HepG2 (cell line): ENCODE measurements at regions not wholly inside any gene's neighbourhood (a gene's known extent, or its start where the extent isn't known, plus 50 kb on each side); places are given as distances from the start of the nearest gene placed in this dataset.

Experiments used
- DR1 ChIP-seq: sonication (generic); formaldehyde crosslinking; IDR thresholded peaks from 2 replicates; pipeline ENCODE4 v1.8.0; 2021; ENCODE audit warnings: mild to moderate bottlenecking, missing genetic modification reagents, inconsistent platforms
- HIVEP1 ChIP-seq: sonication (generic); formaldehyde crosslinking; IDR thresholded peaks from 2 replicates; pipeline ENCODE4 v1.4.0; 2020; ENCODE audit warnings: mild to moderate bottlenecking, missing genetic modification reagents
- KLF12 ChIP-seq: sonication (generic); formaldehyde crosslinking; IDR thresholded peaks from 2 replicates; pipeline ENCODE4 v1.4.0; 2020; ENCODE audit warnings: missing genetic modification reagents, borderline replicate concordance
- MEIS1 ChIP-seq: sonication (generic); formaldehyde crosslinking; IDR thresholded peaks from 2 replicates; pipeline ENCODE4 v1.9.0; 2021; ENCODE audit warnings: mild to moderate bottlenecking, missing genetic modification reagents, moderate library complexity, borderline replicate concordance
- REL ChIP-seq: sonication (generic); formaldehyde crosslinking; conservative IDR thresholded peaks from 2 replicates; pipeline ENCODE4 v1.8.0; 2022; ENCODE audit warnings: mild to moderate bottlenecking, missing genetic modification reagents, moderate library complexity
- TSC22D2 ChIP-seq: sonication (generic); formaldehyde crosslinking; IDR thresholded peaks from 2 replicates; pipeline ENCODE4 v1.5.1; 2020; ENCODE audit warnings: missing genetic modification reagents, mild to moderate bottlenecking, borderline replicate concordance
- ZNF557 ChIP-seq: sonication (generic); formaldehyde crosslinking; IDR thresholded peaks from 2 replicates; pipeline ENCODE4 v1.4.0; 2020; ENCODE audit warnings: missing genetic modification reagents
- TF ChIP-seq, protein P1 (sequence below): sonication (generic); formaldehyde crosslinking; IDR thresholded peaks from 2 replicates; pipeline ENCODE4 v1.5.1; 2020; ENCODE audit warnings: missing genetic modification reagents, mild to moderate bottlenecking, borderline replicate concordance
- TF ChIP-seq, protein P2 (sequence below): IDR thresholded peaks from 2 replicates; pipeline ENCODE4 v1.6.1; 2012; ENCODE audit warnings: inconsistent platforms
- TF ChIP-seq, protein P3 (sequence below): sonication (generic); formaldehyde crosslinking; IDR thresholded peaks from 2 replicates; pipeline ENCODE4 v1.4.0; 2020; ENCODE audit warnings: missing genetic modification reagents, borderline replicate concordance
- TF ChIP-seq, protein P4 (sequence below): IDR thresholded peaks from 2 replicates; pipeline ENCODE4 v1.4.0; 2020; ENCODE audit warnings: mild to moderate bottlenecking, missing genetic modification reagents
- TF ChIP-seq, protein P5 (sequence below): sonication (generic); formaldehyde crosslinking; IDR thresholded peaks from 2 replicates; pipeline ENCODE4 v1.5.1; 2020; ENCODE audit warnings: mild to moderate bottlenecking, missing genetic modification reagents, borderline replicate concordance
- TF ChIP-seq, protein P6 (sequence below): sonication (generic); formaldehyde crosslinking; IDR thresholded peaks from 2 replicates; pipeline ENCODE4 v1.5.0; 2020; ENCODE audit warnings: mild to moderate bottlenecking, missing genetic modification reagents, borderline replicate concordance

DNA sequence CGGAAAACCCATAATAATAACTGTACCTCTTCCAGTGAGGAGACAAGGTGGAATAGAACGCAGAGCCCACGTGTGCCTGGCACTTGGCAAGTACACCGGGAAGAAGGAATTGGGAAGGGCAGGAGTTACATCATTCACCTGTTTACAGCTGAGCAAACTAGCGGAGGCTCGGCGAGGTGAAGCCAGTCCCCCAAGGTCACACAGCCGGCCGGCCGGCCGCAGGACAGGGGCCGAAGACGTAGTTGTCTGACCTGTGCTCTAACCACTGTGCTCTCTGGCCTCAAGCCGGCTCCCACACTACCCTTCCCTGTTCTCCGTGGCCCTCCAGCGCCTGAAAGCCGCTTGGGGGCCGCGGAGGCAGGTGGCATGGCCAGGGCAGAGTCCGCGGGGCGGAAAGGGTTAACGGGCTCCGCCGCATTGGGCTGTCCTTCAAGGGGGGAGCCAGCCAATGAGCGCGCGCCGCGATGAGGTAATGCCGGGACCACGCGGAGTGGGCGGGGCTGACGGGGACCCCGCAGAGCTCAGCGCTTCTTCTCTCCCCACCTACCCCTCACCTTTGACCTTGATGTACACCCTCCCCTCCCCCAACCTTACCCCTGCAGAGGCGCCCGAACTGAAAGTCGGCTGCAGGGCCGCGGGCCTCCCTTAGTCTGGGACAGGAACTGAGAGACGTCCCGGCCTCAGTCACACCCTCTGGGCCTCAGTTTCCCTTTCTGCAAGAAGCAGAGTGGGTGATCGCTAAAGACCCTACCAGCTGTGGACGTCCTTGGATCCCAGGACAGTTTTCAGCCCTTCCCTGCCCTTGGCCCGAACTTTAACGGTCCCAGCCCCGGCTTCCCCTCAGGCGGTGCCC, 125.1 kb downstream of the C9orf50 start (continued):
- TF ChIP-seq, protein P1, sequence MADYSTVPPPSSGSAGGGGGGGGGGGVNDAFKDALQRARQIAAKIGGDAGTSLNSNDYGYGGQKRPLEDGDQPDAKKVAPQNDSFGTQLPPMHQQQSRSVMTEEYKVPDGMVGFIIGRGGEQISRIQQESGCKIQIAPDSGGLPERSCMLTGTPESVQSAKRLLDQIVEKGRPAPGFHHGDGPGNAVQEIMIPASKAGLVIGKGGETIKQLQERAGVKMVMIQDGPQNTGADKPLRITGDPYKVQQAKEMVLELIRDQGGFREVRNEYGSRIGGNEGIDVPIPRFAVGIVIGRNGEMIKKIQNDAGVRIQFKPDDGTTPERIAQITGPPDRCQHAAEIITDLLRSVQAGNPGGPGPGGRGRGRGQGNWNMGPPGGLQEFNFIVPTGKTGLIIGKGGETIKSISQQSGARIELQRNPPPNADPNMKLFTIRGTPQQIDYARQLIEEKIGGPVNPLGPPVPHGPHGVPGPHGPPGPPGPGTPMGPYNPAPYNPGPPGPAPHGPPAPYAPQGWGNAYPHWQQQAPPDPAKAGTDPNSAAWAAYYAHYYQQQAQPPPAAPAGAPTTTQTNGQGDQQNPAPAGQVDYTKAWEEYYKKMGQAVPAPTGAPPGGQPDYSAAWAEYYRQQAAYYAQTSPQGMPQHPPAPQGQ (CRISPR knock-in tag) = no peak
- TF ChIP-seq, protein P2, sequence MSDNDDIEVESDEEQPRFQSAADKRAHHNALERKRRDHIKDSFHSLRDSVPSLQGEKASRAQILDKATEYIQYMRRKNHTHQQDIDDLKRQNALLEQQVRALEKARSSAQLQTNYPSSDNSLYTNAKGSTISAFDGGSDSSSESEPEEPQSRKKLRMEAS = no peak
- TF ChIP-seq KLF12 (CRISPR knock-in tag) (no peak; the same call in 1 of the 2 replicates), TSC22D2 (no peak; the same call in 1 of the 2 replicates), HIVEP1 (0 out of 2 replicates have a peak, but pooled peaks have one; percentile 37), ZNF557 (CRISPR knock-in tag) (0 out of 2 replicates have a peak, but pooled peaks have one; percentile 9), DR1 (CRISPR knock-in tag) (peak; percentile 14; the same call in 1 of the 2 replicates), REL (CRISPR knock-in tag) (no peak), MEIS1 (no peak)
- TF ChIP-seq, protein P3, sequence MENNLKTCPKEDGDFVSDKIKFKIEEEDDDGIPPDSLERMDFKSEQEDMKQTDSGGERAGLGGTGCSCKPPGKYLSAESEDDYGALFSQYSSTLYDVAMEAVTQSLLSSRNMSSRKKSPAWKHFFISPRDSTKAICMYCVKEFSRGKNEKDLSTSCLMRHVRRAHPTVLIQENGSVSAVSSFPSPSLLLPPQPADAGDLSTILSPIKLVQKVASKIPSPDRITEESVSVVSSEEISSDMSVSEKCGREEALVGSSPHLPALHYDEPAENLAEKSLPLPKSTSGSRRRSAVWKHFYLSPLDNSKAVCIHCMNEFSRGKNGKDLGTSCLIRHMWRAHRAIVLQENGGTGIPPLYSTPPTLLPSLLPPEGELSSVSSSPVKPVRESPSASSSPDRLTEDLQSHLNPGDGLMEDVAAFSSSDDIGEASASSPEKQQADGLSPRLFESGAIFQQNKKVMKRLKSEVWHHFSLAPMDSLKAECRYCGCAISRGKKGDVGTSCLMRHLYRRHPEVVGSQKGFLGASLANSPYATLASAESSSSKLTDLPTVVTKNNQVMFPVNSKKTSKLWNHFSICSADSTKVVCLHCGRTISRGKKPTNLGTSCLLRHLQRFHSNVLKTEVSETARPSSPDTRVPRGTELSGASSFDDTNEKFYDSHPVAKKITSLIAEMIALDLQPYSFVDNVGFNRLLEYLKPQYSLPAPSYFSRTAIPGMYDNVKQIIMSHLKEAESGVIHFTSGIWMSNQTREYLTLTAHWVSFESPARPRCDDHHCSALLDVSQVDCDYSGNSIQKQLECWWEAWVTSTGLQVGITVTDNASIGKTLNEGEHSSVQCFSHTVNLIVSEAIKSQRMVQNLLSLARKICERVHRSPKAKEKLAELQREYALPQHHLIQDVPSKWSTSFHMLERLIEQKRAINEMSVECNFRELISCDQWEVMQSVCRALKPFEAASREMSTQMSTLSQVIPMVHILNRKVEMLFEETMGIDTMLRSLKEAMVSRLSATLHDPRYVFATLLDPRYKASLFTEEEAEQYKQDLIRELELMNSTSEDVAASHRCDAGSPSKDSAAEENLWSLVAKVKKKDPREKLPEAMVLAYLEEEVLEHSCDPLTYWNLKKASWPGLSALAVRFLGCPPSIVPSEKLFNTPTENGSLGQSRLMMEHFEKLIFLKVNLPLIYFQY (CRISPR knock-in tag) = peak; percentile 55; the same call in 1 of the 2 replicates
- TF ChIP-seq, protein P4, sequence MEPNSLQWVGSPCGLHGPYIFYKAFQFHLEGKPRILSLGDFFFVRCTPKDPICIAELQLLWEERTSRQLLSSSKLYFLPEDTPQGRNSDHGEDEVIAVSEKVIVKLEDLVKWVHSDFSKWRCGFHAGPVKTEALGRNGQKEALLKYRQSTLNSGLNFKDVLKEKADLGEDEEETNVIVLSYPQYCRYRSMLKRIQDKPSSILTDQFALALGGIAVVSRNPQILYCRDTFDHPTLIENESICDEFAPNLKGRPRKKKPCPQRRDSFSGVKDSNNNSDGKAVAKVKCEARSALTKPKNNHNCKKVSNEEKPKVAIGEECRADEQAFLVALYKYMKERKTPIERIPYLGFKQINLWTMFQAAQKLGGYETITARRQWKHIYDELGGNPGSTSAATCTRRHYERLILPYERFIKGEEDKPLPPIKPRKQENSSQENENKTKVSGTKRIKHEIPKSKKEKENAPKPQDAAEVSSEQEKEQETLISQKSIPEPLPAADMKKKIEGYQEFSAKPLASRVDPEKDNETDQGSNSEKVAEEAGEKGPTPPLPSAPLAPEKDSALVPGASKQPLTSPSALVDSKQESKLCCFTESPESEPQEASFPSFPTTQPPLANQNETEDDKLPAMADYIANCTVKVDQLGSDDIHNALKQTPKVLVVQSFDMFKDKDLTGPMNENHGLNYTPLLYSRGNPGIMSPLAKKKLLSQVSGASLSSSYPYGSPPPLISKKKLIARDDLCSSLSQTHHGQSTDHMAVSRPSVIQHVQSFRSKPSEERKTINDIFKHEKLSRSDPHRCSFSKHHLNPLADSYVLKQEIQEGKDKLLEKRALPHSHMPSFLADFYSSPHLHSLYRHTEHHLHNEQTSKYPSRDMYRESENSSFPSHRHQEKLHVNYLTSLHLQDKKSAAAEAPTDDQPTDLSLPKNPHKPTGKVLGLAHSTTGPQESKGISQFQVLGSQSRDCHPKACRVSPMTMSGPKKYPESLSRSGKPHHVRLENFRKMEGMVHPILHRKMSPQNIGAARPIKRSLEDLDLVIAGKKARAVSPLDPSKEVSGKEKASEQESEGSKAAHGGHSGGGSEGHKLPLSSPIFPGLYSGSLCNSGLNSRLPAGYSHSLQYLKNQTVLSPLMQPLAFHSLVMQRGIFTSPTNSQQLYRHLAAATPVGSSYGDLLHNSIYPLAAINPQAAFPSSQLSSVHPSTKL (CRISPR knock-in tag) = peak; percentile 56; the same call in 1 of the 2 replicates
- TF ChIP-seq, protein P5, sequence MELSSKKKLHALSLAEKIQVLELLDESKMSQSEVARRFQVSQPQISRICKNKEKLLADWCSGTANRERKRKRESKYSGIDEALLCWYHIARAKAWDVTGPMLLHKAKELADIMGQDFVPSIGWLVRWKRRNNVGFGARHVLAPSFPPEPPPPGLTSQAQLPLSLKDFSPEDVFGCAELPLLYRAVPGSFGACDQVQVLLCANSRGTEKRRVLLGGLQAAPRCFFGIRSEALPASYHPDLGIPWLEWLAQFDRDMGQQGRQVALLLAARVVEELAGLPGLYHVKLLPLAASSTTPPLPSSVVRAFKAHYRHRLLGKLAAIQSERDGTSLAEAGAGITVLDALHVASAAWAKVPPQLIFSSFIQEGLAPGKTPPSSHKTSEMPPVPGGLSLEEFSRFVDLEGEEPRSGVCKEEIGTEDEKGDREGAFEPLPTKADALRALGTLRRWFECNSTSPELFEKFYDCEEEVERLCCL (CRISPR knock-in tag) = no peak
- TF ChIP-seq, protein P6, sequence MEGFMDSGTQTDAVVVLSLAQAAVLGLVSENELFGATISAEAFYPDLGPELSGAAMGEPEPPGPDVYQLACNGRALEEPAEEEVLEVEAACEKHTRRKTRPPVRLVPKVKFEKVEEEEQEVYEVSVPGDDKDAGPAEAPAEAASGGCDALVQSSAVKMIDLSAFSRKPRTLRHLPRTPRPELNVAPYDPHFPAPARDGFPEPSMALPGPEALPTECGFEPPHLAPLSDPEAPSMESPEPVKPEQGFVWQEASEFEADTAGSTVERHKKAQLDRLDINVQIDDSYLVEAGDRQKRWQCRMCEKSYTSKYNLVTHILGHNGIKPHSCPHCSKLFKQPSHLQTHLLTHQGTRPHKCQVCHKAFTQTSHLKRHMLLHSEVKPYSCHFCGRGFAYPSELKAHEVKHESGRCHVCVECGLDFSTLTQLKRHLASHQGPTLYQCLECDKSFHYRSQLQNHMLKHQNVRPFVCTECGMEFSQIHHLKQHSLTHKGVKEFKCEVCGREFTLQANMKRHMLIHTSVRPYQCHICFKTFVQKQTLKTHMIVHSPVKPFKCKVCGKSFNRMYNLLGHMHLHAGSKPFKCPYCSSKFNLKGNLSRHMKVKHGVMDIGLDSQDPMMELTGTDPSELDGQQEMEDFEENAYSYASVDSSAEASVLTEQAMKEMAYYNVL (CRISPR knock-in tag) = peak; percentile 72; the same call in 1 of the 2 replicates
